Immature natural killer cell (primary cell): ENCODE measurements at regions not wholly inside any gene's neighbourhood (a gene's known extent, or its start where the extent isn't known, plus 50 kb on each side); places are given as distances from the start of the nearest gene placed in this dataset.
"Not testable (repeated sequence)": the region's sequence is repeated elsewhere in the genome, so short reads cannot be mapped to it uniquely, and the experiment has no call there.

Experiments
- DNase-seq, 3 donors: peaks; one replicate each; pipeline ENCODE4 v3.0.0; 2022; ENCODE audit warnings: mixed read lengths in 1 of 3
- H3K27ac Mint-ChIP-seq, 6 donors: one replicate each; pipeline ENCODE4 v1.8.0; 2020; ENCODE audit warnings: mixed read lengths in 6 of 6, mild to moderate bottlenecking in 5 of 6, inconsistent platforms in 4 of 6, moderate library complexity in 3 of 6
- H3K27me3 Mint-ChIP-seq, 3 donors: one replicate each; pipeline ENCODE4 v1.8.0; 2020 to 2021; ENCODE audit warnings: low read depth in 3 of 3, mild to moderate bottlenecking in 3 of 3, mixed read lengths in 3 of 3, moderate library complexity in 3 of 3, inconsistent platforms in 1 of 3
- H3K36me3 Mint-ChIP-seq, 3 donors: one replicate each; pipeline ENCODE4 v1.8.0; 2020; ENCODE audit warnings: mixed read lengths in 3 of 3, inconsistent platforms in 2 of 3, mild to moderate bottlenecking in 2 of 3
- H3K4me1 Mint-ChIP-seq, 2 donors: one replicate each; pipeline ENCODE4 v1.8.0; 2020; ENCODE audit warnings: inconsistent platforms in 2 of 2, mild to moderate bottlenecking in 2 of 2, mixed read lengths in 2 of 2, moderate library complexity in 1 of 2
- H3K4me3 Mint-ChIP-seq, 5 donors: one replicate each; pipeline ENCODE4 v1.8.0; 2020; ENCODE audit warnings: mild to moderate bottlenecking in 5 of 5, mixed read lengths in 5 of 5, inconsistent platforms in 3 of 5, moderate library complexity in 3 of 5
- H3K9me3 Mint-ChIP-seq, 6 donors: one replicate each; pipeline ENCODE4 v1.8.0; 2020; ENCODE audit warnings: mild to moderate bottlenecking in 6 of 6, mixed read lengths in 6 of 6, inconsistent platforms in 4 of 6, moderate library complexity in 3 of 6

DNA sequence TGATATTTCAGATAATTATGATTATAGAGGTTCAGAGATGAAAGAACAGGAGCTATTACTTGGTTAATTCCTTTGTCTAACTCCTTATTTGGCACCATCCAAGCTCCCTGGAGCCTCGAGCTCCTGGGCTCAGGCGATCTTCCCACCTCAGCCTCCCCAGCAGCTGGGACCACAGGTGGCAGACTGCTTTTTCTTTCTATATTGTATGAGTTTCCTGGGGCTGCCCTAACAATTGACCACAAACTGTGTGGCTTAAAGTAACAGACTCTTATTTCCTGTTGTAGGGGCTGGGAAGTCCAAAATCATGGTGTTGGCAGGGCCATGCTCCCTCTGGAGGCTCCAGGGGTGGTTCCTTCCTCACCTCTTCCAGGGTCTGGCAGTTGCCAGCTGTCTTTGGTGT is 163.3 kb upstream of the ADCY1 start:
- Mint-ChIP-seq H3K27ac (no peak overlapping the region), H3K4me3 (no peak overlapping the region)

DNA sequence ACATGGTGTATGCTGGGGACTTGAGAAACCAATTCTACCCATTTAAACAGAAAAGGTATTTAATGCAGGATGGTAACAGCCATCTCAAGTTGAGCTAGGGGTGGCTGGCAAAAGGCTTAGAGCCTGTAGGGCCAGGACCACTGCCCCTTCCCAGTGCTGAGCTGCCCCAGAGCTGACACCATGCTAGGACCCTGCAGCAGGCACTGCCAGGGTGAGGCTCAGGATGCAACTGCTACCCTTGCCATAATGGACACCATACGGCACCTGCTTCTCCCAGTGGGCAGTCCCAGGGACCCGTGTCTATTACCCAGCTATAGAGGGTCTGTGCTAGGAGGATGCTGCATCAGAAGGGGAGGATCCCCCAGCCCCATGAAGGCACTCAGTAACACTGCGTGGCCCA is 160.7 kb upstream of the ADCY1 start:
- Mint-ChIP-seq H3K9me3 (peaks cover 0 to 4% (median 0%) of the 10 kb centered on the region in 6 donors), H3K4me3 (no peak overlapping the region), H3K4me1 (no peaks in the 10 kb centered on the region), H3K36me3 (no peaks in the 10 kb centered on the region), H3K27me3 (peaks cover 0 to 7% (median 2%) of the 10 kb centered on the region in 3 donors), H3K27ac (no peak overlapping the region)
- DNase-seq: no peak

More for the DNA sequence above, 163.3 kb upstream of the ADCY1 start:
- DNase-seq: no peak
- no peaks in the 10 kb centered on the region for H3K36me3 Mint-ChIP-seq
- peaks cover 0 to 4% (median 0%) of the 10 kb centered on the region in 6 donors for H3K9me3 Mint-ChIP-seq
- H3K4me1 Mint-ChIP-seq: no peaks in the 10 kb centered on the region
- H3K27me3 Mint-ChIP-seq: peaks cover 0 to 5% (median 4%) of the 10 kb centered on the region in 3 donors

DNA sequence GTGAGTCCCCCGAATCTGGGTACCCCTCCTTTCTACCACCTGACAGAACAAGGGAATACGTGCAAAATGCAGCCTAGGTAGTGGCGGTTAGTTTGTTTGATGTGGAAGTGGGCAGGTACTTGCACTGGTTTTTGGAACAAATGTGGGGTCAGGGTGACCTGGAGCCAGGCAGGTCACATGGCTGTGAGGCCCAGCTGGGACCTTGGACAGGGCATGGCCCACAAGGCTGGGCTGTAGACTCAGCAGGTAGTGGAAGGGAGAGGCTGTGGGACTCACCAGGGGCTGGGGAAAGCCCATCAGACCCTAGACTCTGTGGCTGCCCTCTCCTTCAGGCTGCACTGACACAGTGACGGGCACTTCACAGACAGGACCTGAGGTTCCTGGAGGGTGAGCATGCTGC is 159.9 kb upstream of the ADCY1 start:
- H3K27me3 Mint-ChIP-seq: peaks cover 0 to 8% (median 2%) of the 10 kb centered on the region in 3 donors
- H3K4me1 Mint-ChIP-seq: no peaks in the 10 kb centered on the region
- H3K4me3 Mint-ChIP-seq: no peak overlapping the region
- no peaks in the 10 kb centered on the region for H3K36me3 Mint-ChIP-seq
- DNase-seq: no peak
- peaks cover 0 to 4% (median 0%) of the 10 kb centered on the region in 6 donors for H3K9me3 Mint-ChIP-seq
- no peak overlapping the region for H3K27ac Mint-ChIP-seq

DNA sequence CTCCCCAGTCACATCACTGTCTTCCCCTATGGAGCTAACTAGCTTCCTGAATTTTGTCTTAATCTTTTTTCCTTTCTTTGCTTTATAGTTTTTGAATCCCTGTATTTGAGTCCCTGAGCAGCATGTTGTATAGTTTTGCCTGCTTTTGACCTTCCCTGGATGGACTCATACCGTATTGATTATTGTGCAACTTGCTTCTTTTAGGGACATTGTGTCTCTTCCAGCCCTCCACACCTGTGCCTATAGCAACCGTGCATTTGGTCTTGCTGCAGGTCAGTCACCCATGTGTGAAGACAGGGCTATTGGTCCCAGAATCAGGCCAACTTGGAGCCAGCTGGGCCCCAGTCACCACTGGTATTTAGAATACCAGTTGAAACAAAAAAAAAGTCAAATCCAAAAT is 158.9 kb upstream of the ADCY1 start:
- no peak overlapping the region for H3K27ac Mint-ChIP-seq
- H3K27me3 Mint-ChIP-seq: peaks cover 0 to 10% (median 2%) of the 10 kb centered on the region in 3 donors
- DNase-seq: no peak
- no peaks in the 10 kb centered on the region for H3K36me3 Mint-ChIP-seq
- no peak overlapping the region for H3K4me3 Mint-ChIP-seq
- no peaks in the 10 kb centered on the region for H3K4me1 Mint-ChIP-seq
- H3K9me3 Mint-ChIP-seq: peaks cover 0 to 4% (median 0%) of the 10 kb centered on the region in 6 donors

DNA sequence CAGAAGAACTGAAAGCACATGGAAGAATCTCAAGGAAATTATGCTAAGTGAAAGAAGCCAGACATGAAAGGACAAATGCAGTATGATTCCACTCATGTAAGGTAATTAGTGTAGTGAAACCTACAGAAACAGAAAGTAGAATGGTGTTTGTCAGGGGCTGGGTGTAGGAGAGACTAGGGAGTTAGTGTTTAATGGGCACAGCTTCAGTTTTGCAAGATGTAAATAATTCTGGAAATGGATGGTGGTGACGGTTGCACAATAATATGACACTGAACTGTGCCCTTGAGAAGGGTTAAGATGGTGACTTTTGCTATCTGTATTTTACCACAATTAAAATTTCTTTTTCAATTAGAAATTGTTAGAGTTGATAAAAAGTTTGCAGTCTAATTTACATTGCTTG is 157.3 kb upstream of the ADCY1 start:
- DNase-seq: no peak
- H3K36me3 Mint-ChIP-seq: no peaks in the 10 kb centered on the region
- H3K27ac Mint-ChIP-seq: no peak overlapping the region
- peaks cover 0 to 10% (median 4%) of the 10 kb centered on the region in 3 donors for H3K27me3 Mint-ChIP-seq
- peaks cover 0 to 3% (median 0%) of the 10 kb centered on the region in 6 donors for H3K9me3 Mint-ChIP-seq
- H3K4me3 Mint-ChIP-seq: no peak overlapping the region
- H3K4me1 Mint-ChIP-seq: no peaks in the 10 kb centered on the region

DNA sequence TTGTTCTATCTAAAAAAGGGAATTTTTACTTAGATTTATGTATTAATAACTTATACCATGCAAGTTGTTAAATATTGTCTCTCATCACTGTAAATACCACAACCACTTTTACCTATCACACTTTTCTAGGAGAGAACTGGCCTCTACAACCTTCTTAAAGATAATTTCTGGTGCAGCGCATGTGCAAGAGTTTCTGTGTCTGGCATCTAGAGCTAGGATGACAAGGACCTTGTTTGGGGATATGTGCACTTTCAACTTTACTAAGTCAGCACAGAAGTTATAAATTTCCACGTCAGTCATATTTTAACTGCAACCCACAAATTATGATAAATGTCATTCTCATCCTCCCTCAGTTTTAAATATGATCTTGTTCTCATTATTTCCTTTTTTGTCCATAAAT is 156.9 kb upstream of the ADCY1 start:
- H3K4me1 Mint-ChIP-seq: no peaks in the 10 kb centered on the region
- no peak overlapping the region for H3K27ac Mint-ChIP-seq
- H3K4me3 Mint-ChIP-seq: no peak overlapping the region
- no peak for DNase-seq
- peaks cover 0 to 3% (median 0%) of the 10 kb centered on the region in 6 donors for H3K9me3 Mint-ChIP-seq
- H3K27me3 Mint-ChIP-seq: peaks cover 0 to 8% (median 4%) of the 10 kb centered on the region in 3 donors
- H3K36me3 Mint-ChIP-seq: no peaks in the 10 kb centered on the region

DNA sequence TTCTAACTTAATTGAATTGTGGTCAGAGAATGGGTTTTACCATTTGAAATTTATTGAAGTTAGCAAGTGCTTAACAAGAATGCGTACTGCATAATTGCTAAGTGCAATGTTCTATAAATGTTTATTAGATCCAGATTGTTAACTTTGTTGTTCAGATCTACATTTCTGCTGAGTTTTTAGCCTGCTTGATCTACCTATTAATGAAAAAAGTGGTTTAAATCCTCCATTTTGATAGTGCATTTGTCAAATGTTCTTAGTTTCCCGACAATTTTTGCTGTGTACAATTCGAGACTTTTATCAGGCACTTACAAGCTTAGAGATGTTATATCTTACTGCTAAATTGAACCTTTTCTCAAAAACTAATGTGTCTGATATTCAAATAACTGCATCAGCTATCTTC is 156.4 kb upstream of the ADCY1 start:
- Mint-ChIP-seq H3K27ac (no peak overlapping the region), H3K27me3 (peaks cover 2 to 8% (median 4%) of the 10 kb centered on the region in 3 donors), H3K4me3 (no peak overlapping the region), H3K36me3 (no peaks in the 10 kb centered on the region), H3K9me3 (peaks cover 0 to 3% (median 0%) of the 10 kb centered on the region in 6 donors), H3K4me1 (no peaks in the 10 kb centered on the region)
- no peak for DNase-seq

DNA sequence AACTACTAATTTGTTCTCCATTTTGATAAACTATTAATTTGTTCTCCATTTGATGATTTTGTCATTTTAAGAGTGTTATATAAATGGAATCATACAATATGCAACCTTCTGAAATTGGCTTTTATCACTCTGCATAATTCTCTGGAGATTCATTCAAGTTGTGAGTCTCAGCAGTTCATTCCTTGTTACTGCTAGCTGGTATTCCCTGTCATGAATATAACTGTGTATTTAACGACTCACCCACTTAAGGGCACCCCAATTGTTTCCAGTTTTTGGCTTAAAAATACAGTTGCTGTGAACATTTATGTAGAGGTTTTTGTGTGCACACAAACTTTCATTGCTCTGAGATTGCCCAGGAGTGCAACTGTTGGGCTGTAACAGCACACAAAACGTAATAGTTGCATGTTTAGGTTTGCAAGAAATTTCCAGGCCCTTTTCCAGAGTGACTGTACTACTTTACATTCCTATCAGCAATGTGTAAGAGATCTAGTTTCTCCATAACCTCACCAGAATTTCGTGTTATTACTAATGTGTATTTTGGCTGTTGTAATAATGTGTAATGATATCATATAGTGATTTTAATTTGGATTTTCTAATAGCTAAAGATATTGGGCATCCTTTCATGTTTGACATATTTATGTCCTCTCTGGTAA is 153.2 kb upstream of the ADCY1 start:
- Mint-ChIP-seq H3K36me3 (no peaks in the 10 kb centered on the region), H3K27me3 (peaks cover 2 to 7% (median 2%) of the 10 kb centered on the region in 3 donors), H3K4me1 (no peaks in the 10 kb centered on the region), H3K9me3 (no peaks in the 10 kb centered on the region), H3K27ac (no peak overlapping the region), H3K4me3 (no peak overlapping the region)
- no peak for DNase-seq

DNA sequence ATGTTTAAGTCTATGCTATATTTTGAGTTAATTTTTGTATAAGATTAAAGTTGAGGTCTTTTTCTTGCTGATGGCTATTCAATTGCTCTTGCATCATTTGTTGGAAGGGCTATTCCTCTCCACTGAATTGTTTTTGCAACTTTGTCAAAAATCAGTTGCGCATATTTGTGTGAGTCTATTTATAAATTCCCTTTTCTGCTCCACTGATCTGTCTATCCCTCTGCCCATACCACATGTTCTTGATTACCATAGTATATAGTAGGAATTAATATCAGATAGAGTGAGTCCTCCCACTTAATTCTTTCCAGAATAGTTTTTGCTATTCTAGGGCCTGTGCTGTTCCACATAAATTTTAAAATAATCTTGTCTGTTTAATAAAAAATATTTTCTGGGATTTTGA is 152.4 kb upstream of the ADCY1 start:
- Mint-ChIP-seq H3K4me3 (no peak overlapping the region), H3K4me1 (no peaks in the 10 kb centered on the region), H3K27me3 (peaks cover 2 to 5% (median 2%) of the 10 kb centered on the region in 3 donors), H3K9me3 (no peaks in the 10 kb centered on the region), H3K36me3 (no peaks in the 10 kb centered on the region), H3K27ac (no peak overlapping the region)
- no peak for DNase-seq

DNA sequence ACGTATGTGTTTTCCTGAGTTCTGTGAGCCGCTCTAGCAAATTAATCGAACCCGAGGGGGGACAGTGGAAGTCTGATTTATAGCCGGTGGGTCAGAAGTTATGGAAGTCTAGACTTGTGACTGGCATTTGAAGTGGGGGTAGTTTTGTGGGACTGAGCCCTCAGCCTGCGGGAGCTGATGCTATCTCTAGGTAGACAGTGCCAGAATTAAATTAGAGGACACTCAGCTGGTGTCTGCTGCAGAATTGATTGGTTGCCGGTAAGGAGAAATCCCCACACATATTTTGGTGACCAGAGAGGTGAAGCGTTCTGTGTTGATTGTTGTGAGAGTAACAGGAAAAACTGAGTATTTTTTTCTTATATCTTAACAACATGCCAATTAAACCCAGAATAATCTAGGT is 143.8 kb upstream of the ADCY1 start:
- no peak for DNase-seq
- peaks cover 0 to 10% (median 0%) of the 10 kb centered on the region in 3 donors for H3K27me3 Mint-ChIP-seq
- H3K4me3 Mint-ChIP-seq: no peak overlapping the region
- no peaks in the 10 kb centered on the region for H3K4me1 Mint-ChIP-seq
- no peak overlapping the region for H3K27ac Mint-ChIP-seq
- no peaks in the 10 kb centered on the region for H3K36me3 Mint-ChIP-seq
- no peaks in the 10 kb centered on the region for H3K9me3 Mint-ChIP-seq

DNA sequence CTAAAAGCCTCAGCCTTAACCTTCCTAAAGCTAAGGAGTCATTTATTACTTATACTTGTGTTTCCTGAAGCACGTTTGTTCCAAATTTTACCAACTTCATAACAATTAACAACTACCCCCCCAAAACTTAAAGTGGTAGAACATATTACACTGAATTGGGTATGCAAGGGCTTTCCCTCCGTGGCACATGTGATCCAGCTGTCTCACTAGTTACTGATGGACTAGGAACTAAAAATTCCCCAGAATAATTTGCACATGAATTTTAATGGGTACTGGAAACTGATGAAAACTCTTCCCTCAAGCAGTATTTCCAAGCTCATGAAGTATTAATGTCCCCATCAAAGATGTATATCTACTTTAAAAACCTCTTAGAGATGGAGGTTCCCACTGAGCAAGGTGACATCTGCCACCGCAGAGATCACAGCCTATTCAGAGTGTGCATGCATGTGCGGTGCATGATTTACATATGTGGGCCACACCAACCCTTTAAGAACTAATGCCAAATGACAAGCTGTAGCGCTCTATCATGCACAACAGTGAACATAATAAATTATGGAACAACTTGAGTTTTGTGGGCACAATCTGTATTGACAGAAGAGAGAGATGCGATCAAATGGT is 139.9 kb upstream of the ADCY1 start:
- Mint-ChIP-seq H3K9me3 (no peaks in the 10 kb centered on the region), H3K4me1 (no peaks in the 10 kb centered on the region), H3K36me3 (no peaks in the 10 kb centered on the region), H3K27ac (no peak overlapping the region), H3K27me3 (peaks cover 0 to 20% (median 2%) of the 10 kb centered on the region in 3 donors), H3K4me3 (no peak overlapping the region)
- no peak for DNase-seq

DNA sequence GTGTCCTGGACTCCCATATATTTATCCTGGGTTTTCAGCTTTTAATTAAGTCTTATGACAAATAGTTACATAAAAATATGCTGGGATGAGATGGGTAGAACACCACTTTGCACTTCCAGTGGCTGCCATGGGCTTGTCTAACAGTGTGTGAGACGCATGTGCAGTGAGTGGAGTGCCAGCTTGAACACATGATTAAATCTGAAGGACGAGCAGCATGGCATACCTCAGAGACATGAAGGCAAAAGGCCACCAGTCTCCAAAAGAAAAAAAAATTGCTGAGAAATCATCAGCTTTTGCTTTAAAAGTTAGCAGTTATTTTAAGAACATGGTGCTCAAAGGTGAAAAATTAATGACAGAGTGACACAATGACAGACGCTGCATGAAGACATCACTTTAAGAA is 139.0 kb upstream of the ADCY1 start:
- H3K27me3 Mint-ChIP-seq: peaks cover 0 to 22% (median 2%) of the 10 kb centered on the region in 3 donors
- H3K4me1 Mint-ChIP-seq: no peaks in the 10 kb centered on the region
- H3K9me3 Mint-ChIP-seq: no peaks in the 10 kb centered on the region
- H3K4me3 Mint-ChIP-seq: no peak overlapping the region
- H3K36me3 Mint-ChIP-seq: no peaks in the 10 kb centered on the region
- H3K27ac Mint-ChIP-seq: no peak overlapping the region
- no peak for DNase-seq

DNA sequence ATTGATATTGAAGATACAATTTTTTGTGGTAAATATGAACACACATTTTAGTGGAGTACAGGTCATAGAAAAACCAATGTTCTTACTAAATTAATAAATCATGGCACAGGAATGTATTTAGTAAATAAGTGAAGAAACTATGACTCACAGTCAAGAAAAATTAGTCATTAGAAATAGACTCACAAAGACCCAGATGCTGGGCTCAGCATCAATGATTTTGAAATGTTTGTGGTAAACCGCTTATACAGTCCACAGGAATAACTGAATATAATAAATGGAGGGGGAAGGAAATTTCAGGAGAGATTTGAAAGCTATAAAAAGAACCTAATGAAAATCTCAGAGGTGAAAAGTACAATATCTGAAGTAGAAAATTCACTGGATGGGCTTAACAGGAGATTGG is 138.3 kb upstream of the ADCY1 start:
- DNase-seq: no peak
- Mint-ChIP-seq H3K4me3 (no peak overlapping the region), H3K4me1 (no peaks in the 10 kb centered on the region), H3K27ac (no peak overlapping the region), H3K36me3 (no peaks in the 10 kb centered on the region), H3K27me3 (peaks cover 0 to 22% (median 2%) of the 10 kb centered on the region in 3 donors), H3K9me3 (no peaks in the 10 kb centered on the region)

DNA sequence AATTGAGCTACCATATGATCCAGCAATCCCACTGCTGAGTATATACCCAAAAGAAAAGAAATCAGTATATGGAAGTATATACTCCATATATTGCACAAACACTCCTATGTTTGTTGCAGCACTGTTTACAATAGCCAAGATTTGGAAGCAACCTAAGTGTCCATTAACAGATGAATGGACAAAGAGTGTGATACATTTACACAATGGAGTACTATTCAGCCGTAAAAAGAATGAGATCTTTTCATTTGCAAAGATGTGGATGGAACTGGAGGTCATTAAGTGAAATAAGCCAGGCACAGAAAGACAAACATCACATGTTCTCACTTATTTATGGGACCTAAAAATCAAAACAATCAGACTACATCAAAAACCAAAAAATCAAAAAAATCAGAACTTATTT is 133.4 kb upstream of the ADCY1 start:
- DNase-seq, H3K4me3 Mint-ChIP-seq, H3K9me3 Mint-ChIP-seq, H3K27ac Mint-ChIP-seq, H3K36me3 Mint-ChIP-seq, H3K4me1 Mint-ChIP-seq: not testable (repeated sequence)
- H3K27me3 Mint-ChIP-seq: peaks cover 2 to 15% (median 3%) of the 10 kb centered on the region in 3 donors

DNA sequence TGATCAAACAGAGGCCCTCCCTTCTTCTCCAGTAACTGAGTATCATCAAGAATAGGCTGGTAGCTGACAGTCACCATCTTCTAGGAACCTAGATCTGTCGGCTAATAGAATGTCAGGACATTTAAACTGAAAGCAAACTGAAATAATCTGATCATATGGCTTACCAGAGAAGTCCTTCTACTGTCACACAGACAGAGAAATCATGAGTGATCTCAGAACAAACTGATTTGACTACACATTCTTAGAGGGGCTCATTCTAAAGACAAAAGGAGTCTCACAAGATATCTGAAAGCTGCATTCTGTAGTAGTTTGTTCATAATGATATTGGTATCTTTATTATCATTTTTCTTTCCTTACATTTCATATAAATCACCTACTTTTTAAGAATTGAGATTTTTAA is 130.9 kb upstream of the ADCY1 start:
- H3K27me3 Mint-ChIP-seq: peaks cover 2 to 11% (median 5%) of the 10 kb centered on the region in 3 donors
- no peaks in the 10 kb centered on the region for H3K9me3 Mint-ChIP-seq
- DNase-seq: no peak
- no peaks in the 10 kb centered on the region for H3K4me1 Mint-ChIP-seq
- no peak overlapping the region for H3K27ac Mint-ChIP-seq
- H3K36me3 Mint-ChIP-seq: peaks cover 0 to 3% (median 0%) of the 10 kb centered on the region in 3 donors
- no peak overlapping the region for H3K4me3 Mint-ChIP-seq
